ENCODE measurements at regions not wholly inside any gene's neighbourhood (a gene's known extent, or its start where the extent isn't known, plus 50 kb on each side); places are given as distances from the start of the nearest gene placed in this dataset.

DNA sequence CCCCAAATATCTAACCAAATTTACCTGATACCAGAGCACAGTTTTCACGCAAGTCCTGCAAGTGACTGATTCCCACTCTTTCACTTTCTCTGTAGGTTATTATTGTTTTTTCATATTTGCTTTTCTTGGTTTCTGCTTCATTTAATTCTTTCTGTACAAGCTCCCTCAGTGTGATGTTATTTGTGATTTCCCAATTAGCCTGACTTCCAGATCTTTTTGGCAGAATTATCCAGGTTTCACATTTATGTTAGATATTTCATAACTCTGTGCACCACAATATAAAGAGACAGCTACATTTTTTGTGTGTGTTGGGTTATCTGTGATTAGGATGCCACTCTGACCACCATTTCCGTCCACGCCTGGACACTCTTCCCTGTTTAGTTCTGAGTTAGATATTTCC is 381.5 kb upstream of the CNTNAP2 start:
- TF ChIP-seq, protein P1, sequence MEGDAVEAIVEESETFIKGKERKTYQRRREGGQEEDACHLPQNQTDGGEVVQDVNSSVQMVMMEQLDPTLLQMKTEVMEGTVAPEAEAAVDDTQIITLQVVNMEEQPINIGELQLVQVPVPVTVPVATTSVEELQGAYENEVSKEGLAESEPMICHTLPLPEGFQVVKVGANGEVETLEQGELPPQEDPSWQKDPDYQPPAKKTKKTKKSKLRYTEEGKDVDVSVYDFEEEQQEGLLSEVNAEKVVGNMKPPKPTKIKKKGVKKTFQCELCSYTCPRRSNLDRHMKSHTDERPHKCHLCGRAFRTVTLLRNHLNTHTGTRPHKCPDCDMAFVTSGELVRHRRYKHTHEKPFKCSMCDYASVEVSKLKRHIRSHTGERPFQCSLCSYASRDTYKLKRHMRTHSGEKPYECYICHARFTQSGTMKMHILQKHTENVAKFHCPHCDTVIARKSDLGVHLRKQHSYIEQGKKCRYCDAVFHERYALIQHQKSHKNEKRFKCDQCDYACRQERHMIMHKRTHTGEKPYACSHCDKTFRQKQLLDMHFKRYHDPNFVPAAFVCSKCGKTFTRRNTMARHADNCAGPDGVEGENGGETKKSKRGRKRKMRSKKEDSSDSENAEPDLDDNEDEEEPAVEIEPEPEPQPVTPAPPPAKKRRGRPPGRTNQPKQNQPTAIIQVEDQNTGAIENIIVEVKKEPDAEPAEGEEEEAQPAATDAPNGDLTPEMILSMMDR (IDR thresholded peaks at IDR 0.05), result no peak
- no peak for TF ChIP-seq EZH2 (IDR thresholded peaks at IDR 0.05; ENCODE audit: borderline replicate concordance, insufficient read depth, low read depth, low read length, poor library complexity, severe bottlenecking)
